Neural cell (in vitro differentiated cells): ENCODE measurements at regions not wholly inside any gene's neighbourhood (a gene's known extent, or its start where the extent isn't known, plus 50 kb on each side); places are given as distances from the start of the nearest gene placed in this dataset.

Experiments used
- H2AFZ ChIP-seq: fragments of 200-600, 300-800 bp; sonication (generic), shearing (Covaris generic); 2 replicates; pipeline ENCODE4 v1.6.0; 2014; ENCODE audit warnings: low read depth, mild to moderate bottlenecking, antibody characterized with exemption, low read length, moderate library complexity
- H3F3A ChIP-seq: fragments of 200-600 bp; shearing (Covaris generic); 2 replicates; pipeline ENCODE4 v1.6.1; 2016; ENCODE audit warnings: mild to moderate bottlenecking, moderate library complexity, mixed read lengths, antibody characterized with exemption, low read length; ENCODE audit not compliant: insufficient read depth, poor library complexity, severe bottlenecking
- H3K27ac ChIP-seq: fragments of 200-600, 300-800 bp; sonication (generic), shearing (Covaris generic); 2 replicates; pipeline ENCODE4 v1.5.1; 2014; ENCODE audit warnings: mild to moderate bottlenecking, low read length, moderate library complexity
- H3K27me3 ChIP-seq: fragments of 300-800, 200-600 bp; sonication (generic), shearing (Covaris generic); 2 replicates; pipeline ENCODE4 v1.6.0; 2014; ENCODE audit warnings: mild to moderate bottlenecking, low read depth, low read length, moderate library complexity; ENCODE audit not compliant: insufficient read depth
- H3K36me3 ChIP-seq: fragments of 300-800, 200-600 bp; sonication (generic), shearing (Covaris generic); 2 replicates; pipeline ENCODE4 v1.5.1; 2014; ENCODE audit warnings: mild to moderate bottlenecking, antibody characterized with exemption, low read length, moderate library complexity; ENCODE audit not compliant: insufficient read depth
- H3K4me2 ChIP-seq: fragments of 300-800, 200-600 bp; sonication (generic), shearing (Covaris generic); 2 replicates; pipeline ENCODE4 v1.6.0; 2014; ENCODE audit warnings: mild to moderate bottlenecking, low read length
- H3K4me3 ChIP-seq: fragments of 300-800, 200-600 bp; sonication (generic), shearing (Covaris generic); 2 replicates; pipeline ENCODE4 v1.5.1; 2014; ENCODE audit warnings: mild to moderate bottlenecking, low read length, moderate library complexity
- H3K79me2 ChIP-seq: fragments of 200-600 bp; shearing (Covaris generic); replicated peaks from 2 replicates; pipeline ENCODE4 v1.6.0; 2014; ENCODE audit warnings: mild to moderate bottlenecking, low read length, moderate library complexity; ENCODE audit not compliant: insufficient read depth
- H3K9ac ChIP-seq: fragments of 300-800, 200-600 bp; sonication (generic), shearing (Covaris generic); 2 replicates; pipeline ENCODE4 v1.6.1; 2016; ENCODE audit warnings: mild to moderate bottlenecking, low read length, mixed read lengths
- H3K9me2 ChIP-seq: fragments of 200-600 bp; shearing (Covaris generic); 2 replicates; pipeline ENCODE4 v1.6.1; 2016; ENCODE audit warnings: mild to moderate bottlenecking, low read length, mixed read lengths; ENCODE audit not compliant: insufficient read depth
- H3K9me3 ChIP-seq: fragments of 200-600, 300-800 bp; sonication (generic), shearing (Covaris generic); 2 replicates; pipeline ENCODE4 v1.6.1; 2016; ENCODE audit warnings: mild to moderate bottlenecking, mixed run types, low read length, moderate library complexity, mixed read lengths
- H4K20me1 ChIP-seq: fragments of 200-600 bp; shearing (Covaris generic); 2 replicates; pipeline ENCODE4 v1.6.1; 2016; ENCODE audit warnings: mild to moderate bottlenecking, mixed run types; ENCODE audit not compliant: insufficient read depth
- EP300 ChIP-seq: fragments of 450-650 bp; conservative IDR thresholded peaks from 2 replicates; pipeline ENCODE4 v1.6.1; 2014; ENCODE audit warnings: antibody characterized with exemption, mild to moderate bottlenecking, moderate library complexity; ENCODE audit not compliant: poor library complexity, severe bottlenecking
- EZH2 ChIP-seq: fragments of 200-600, 300-800 bp; shearing (Covaris generic), sonication (generic); IDR thresholded peaks from 2 replicates; pipeline ENCODE4 v1.6.1; 2014; ENCODE audit warnings: antibody characterized with exemption, low read length, borderline replicate concordance, mild to moderate bottlenecking; ENCODE audit not compliant: insufficient read depth, poor library complexity, severe bottlenecking
- MXI1 ChIP-seq: fragments of 450-650 bp; conservative IDR thresholded peaks from 2 replicates; pipeline ENCODE4 v1.6.1; 2014; ENCODE audit warnings: antibody characterized with exemption, mild to moderate bottlenecking; ENCODE audit not compliant: poor library complexity, severe bottlenecking
- POLR2AphosphoS5 ChIP-seq: IDR thresholded peaks from 2 replicates; pipeline ENCODE4 v1.6.1; 2012
- RAD21 ChIP-seq: fragments of 450-650 bp; conservative IDR thresholded peaks from 2 replicates; pipeline ENCODE4 v1.6.1; 2014; ENCODE audit warnings: antibody characterized with exemption, mild to moderate bottlenecking, moderate library complexity
- SMC3 ChIP-seq: fragments of 450-650 bp; conservative IDR thresholded peaks from 2 replicates; pipeline ENCODE4 v1.6.1; 2014; ENCODE audit warnings: antibody characterized with exemption, mild to moderate bottlenecking, moderate library complexity; ENCODE audit not compliant: poor library complexity
- TAF1 ChIP-seq: IDR thresholded peaks from 2 replicates; pipeline ENCODE4 v1.6.1; 2012; ENCODE audit warnings: low read depth
- TF ChIP-seq, protein P1 (sequence below): fragments of 450-650 bp; IDR thresholded peaks from 2 replicates; pipeline ENCODE4 v1.5.1; 2014; ENCODE audit warnings: antibody characterized with exemption, mild to moderate bottlenecking, moderate library complexity; ENCODE audit not compliant: poor library complexity, severe bottlenecking
- TF ChIP-seq, protein P2 (sequence below): IDR thresholded peaks from 2 replicates; pipeline ENCODE4 v1.6.1; 2012; ENCODE audit warnings: borderline replicate concordance

DNA sequence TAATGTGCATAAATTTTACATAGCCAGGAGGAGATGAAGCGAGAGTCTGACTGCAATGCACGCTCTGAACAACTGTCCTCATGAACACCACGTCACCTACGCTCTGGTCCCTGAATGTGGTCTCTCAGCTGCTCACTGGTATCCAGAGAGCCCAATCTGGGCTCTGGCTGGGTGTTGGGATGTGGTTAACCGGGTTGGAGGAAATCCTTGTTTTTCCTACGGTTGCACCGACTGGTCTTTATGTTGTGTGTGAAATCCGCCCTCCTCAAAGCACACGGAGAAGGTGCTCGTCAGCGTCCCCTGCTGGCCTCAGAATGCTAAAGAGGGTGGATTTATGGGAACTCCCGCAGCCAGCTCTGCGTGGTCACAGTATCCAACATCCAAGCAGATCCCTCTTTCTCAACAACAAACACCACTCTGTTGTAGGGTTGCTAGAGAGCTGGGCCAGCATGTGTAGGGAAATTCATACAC lies 51.8 kb upstream of the FAM89A start:
- H3F3A ChIP-seq: no peaks in the 10 kb centered on the region
- H3K4me3 ChIP-seq: no peak overlapping the region
- no peaks in the 10 kb centered on the region for H4K20me1 ChIP-seq
- no peak overlapping the region for H3K9ac ChIP-seq
- no peak overlapping the region for H3K4me2 ChIP-seq
- H3K79me2 ChIP-seq: no peaks in the 10 kb centered on the region
- no peaks in the 10 kb centered on the region for H3K9me2 ChIP-seq
- no peaks in the 10 kb centered on the region for H3K36me3 ChIP-seq
- TF ChIP-seq TAF1: no peak
- TF ChIP-seq, protein P1, sequence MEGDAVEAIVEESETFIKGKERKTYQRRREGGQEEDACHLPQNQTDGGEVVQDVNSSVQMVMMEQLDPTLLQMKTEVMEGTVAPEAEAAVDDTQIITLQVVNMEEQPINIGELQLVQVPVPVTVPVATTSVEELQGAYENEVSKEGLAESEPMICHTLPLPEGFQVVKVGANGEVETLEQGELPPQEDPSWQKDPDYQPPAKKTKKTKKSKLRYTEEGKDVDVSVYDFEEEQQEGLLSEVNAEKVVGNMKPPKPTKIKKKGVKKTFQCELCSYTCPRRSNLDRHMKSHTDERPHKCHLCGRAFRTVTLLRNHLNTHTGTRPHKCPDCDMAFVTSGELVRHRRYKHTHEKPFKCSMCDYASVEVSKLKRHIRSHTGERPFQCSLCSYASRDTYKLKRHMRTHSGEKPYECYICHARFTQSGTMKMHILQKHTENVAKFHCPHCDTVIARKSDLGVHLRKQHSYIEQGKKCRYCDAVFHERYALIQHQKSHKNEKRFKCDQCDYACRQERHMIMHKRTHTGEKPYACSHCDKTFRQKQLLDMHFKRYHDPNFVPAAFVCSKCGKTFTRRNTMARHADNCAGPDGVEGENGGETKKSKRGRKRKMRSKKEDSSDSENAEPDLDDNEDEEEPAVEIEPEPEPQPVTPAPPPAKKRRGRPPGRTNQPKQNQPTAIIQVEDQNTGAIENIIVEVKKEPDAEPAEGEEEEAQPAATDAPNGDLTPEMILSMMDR: peak; percentile 34
- H3K27ac ChIP-seq: no peak overlapping the region
- H2AFZ ChIP-seq: no peak overlapping the region
- H3K27me3 ChIP-seq: no peaks in the 10 kb centered on the region
- no peaks in the 10 kb centered on the region for H3K9me3 ChIP-seq

DNA sequence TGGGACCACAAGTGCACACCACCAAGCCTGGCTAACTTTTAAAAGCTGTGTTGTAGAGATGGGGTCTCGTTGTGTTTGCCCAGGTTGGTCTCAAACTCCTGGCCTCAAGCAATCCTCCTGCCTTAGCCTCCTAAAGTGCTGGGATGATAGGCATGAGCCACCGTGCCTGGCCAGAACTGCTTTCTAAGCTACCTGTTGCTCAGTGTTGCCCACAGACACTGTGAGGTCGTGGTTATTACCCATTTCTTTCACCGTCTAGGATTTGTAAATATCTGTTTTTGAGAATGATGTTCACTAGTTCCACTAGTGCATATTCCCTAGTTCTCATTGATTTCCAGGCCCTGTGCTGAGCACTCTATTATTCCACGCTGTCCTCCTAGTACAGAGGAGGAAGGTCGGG lies 51.4 kb upstream of the FAM89A start:
- no peaks in the 10 kb centered on the region for H3K27me3 ChIP-seq
- H3K9ac ChIP-seq: no peak overlapping the region
- no peaks in the 10 kb centered on the region for H3K9me3 ChIP-seq
- H3F3A ChIP-seq: no peaks in the 10 kb centered on the region
- no peak overlapping the region for H3K27ac ChIP-seq
- H3K9me2 ChIP-seq: no peaks in the 10 kb centered on the region
- H4K20me1 ChIP-seq: no peaks in the 10 kb centered on the region
- no peak overlapping the region for H3K4me3 ChIP-seq
- H2AFZ ChIP-seq: no peak overlapping the region
- TF ChIP-seq POLR2AphosphoS5 (no peak), MXI1 (no peak), SMC3 (no peak), TAF1 (no peak), EZH2 (no peak), RAD21 (no peak), EP300 (no peak)
- TF ChIP-seq, protein P2, sequence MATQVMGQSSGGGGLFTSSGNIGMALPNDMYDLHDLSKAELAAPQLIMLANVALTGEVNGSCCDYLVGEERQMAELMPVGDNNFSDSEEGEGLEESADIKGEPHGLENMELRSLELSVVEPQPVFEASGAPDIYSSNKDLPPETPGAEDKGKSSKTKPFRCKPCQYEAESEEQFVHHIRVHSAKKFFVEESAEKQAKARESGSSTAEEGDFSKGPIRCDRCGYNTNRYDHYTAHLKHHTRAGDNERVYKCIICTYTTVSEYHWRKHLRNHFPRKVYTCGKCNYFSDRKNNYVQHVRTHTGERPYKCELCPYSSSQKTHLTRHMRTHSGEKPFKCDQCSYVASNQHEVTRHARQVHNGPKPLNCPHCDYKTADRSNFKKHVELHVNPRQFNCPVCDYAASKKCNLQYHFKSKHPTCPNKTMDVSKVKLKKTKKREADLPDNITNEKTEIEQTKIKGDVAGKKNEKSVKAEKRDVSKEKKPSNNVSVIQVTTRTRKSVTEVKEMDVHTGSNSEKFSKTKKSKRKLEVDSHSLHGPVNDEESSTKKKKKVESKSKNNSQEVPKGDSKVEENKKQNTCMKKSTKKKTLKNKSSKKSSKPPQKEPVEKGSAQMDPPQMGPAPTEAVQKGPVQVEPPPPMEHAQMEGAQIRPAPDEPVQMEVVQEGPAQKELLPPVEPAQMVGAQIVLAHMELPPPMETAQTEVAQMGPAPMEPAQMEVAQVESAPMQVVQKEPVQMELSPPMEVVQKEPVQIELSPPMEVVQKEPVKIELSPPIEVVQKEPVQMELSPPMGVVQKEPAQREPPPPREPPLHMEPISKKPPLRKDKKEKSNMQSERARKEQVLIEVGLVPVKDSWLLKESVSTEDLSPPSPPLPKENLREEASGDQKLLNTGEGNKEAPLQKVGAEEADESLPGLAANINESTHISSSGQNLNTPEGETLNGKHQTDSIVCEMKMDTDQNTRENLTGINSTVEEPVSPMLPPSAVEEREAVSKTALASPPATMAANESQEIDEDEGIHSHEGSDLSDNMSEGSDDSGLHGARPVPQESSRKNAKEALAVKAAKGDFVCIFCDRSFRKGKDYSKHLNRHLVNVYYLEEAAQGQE: no peak
- TF ChIP-seq, protein P1: no peak
- no peak overlapping the region for H3K4me2 ChIP-seq
- no peaks in the 10 kb centered on the region for H3K79me2 ChIP-seq
- H3K36me3 ChIP-seq: no peaks in the 10 kb centered on the region
